Stimulated activated naive CD8-positive, alpha-beta T cell treated with anti-CD3 and anti-CD28 coated beads, Interleukin-15, amount 100 ng/mL, for 72 hours (primary cell): ENCODE measurements at regions not wholly inside any gene's neighbourhood (a gene's known extent, or its start where the extent isn't known, plus 50 kb on each side); places are given as distances from the start of the nearest gene placed in this dataset.
A peak's percentile ranks its signal among the peaks of the same experiment; 100 is the strongest.
"Not testable (repeated sequence)": the region's sequence is repeated elsewhere in the genome, so short reads cannot be mapped to it uniquely, and the experiment has no call there.

Experiments
- ATAC-seq: fragments of 150-1000 bp; cut with Tn5 transposase; 2 replicates; pipeline ENCODE4 v1.10.0; 2021; ENCODE audit warnings: mild to moderate bottlenecking, moderate library complexity
- DNase-seq, 2 donors: peaks; one replicate each; pipeline ENCODE4 v3.0.0; 2021 to 2022
- H3K27ac Mint-ChIP-seq, 2 donors: one replicate each; pipeline ENCODE4 v1.8.0; 2022; ENCODE audit warnings: mild to moderate bottlenecking in 2 of 2, mixed read lengths in 2 of 2, moderate library complexity in 2 of 2
- H3K27me3 Mint-ChIP-seq: one replicate; pipeline ENCODE4 v1.8.0; 2022; ENCODE audit warnings: mixed read lengths
- H3K4me1 Mint-ChIP-seq: one replicate; pipeline ENCODE4 v1.8.0; 2022; ENCODE audit warnings: mild to moderate bottlenecking, mixed read lengths
- H3K4me3 Mint-ChIP-seq, 2 donors: one replicate each; pipeline ENCODE4 v1.8.0; 2022; ENCODE audit warnings: mild to moderate bottlenecking in 2 of 2, mixed read lengths in 2 of 2, moderate library complexity in 1 of 2
- H3K9me3 Mint-ChIP-seq, 2 donors: one replicate each; pipeline ENCODE4 v1.8.0; 2022; ENCODE audit warnings: mixed read lengths in 2 of 2

DNA sequence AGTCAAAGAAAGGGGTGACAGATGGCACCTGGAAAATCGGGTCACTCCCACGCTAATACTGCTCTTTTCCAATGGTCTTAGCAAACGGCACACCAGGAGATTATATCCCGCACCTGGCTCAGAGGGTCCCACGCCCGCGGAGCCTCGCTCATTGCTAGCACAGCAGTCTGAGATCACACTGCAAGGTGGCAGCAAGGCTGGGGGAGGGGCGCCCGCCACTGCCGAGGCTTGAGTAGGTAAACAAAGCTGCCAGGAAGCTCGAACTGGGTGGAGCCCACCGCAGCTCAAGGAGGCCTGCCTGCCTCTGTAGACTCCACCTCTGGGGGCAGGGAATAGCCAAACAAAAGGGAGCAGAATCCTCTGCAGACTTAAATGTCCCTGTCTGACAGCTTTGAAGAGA lies 99.5 kb upstream of the TMEM17 start:
- not testable (repeated sequence) for ATAC-seq, DNase-seq, H3K4me3 Mint-ChIP-seq, H3K27ac Mint-ChIP-seq, H3K4me1 Mint-ChIP-seq
- peaks cover 0 to 25% of the 10 kb centered on the region in 2 donors for H3K9me3 Mint-ChIP-seq
- H3K27me3 Mint-ChIP-seq: peaks cover 29% of the 10 kb centered on the region

GRCh38 chr2:62604336-62604735 lies 98.3 kb upstream of the TMEM17 start:
- DNase-seq: no peak
- ATAC-seq: no peak
- peaks cover 0 to 23% of the 10 kb centered on the region in 2 donors for H3K9me3 Mint-ChIP-seq
- no peak overlapping the region for H3K4me3 Mint-ChIP-seq
- peaks cover 29% of the 10 kb centered on the region for H3K27me3 Mint-ChIP-seq
- H3K27ac Mint-ChIP-seq: no peak overlapping the region
- H3K4me1 Mint-ChIP-seq: no peaks in the 10 kb centered on the region

GRCh38 chr2:62603154-62603712 lies 97.2 kb upstream of the TMEM17 start:
- DNase-seq (no peak), ATAC-seq (no peak)
- Mint-ChIP-seq H3K27me3 (peaks cover 29% of the 10 kb centered on the region), H3K9me3 (peaks cover 0 to 19% of the 10 kb centered on the region in 2 donors), H3K4me1 (no peaks in the 10 kb centered on the region), H3K4me3 (no peak overlapping the region), H3K27ac (no peak overlapping the region)

DNA sequence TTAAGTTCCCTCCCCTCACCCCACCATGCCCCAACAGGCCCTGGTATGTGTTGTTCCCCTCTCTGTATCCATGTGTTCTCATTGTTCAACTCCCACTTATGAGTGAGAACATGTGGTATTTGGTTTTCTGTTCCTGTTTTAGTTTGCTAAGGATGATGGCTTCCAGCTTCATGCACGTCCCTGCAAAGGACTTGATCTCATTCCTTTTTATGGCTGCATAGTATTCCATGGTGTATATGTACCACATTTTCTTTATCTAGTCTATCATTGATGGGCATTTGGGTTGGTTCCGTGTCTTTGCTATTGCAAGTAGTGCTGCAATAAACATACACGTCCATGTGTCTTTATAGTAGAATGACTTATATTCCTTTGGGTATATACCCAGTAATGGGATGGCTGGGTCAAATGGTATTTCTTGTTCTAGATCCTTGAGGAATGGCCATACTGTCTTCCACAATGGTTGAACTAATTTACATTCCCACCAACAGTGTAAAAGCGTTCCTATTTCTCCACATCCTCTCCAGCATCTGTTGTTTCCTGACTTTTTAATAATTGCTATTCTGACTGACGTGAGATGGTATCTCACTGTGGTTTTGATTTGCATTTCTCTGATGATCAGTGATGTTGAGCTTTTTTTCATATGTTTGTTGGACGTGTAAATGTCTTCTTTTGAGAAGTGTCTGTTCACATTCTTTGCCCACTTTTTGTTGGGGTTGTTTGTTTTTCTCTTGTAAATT lies 93.8 kb upstream of the TMEM17 start:
- not testable (repeated sequence) for H3K4me3 Mint-ChIP-seq, ATAC-seq, H3K4me1 Mint-ChIP-seq, DNase-seq
- H3K27me3 Mint-ChIP-seq: peaks cover 12% of the 10 kb centered on the region
- peaks cover 0 to 12% of the 10 kb centered on the region in 2 donors for H3K9me3 Mint-ChIP-seq
- peak overlapping the region in 1 of 2 donors; percentile 92 for H3K27ac Mint-ChIP-seq

DNA sequence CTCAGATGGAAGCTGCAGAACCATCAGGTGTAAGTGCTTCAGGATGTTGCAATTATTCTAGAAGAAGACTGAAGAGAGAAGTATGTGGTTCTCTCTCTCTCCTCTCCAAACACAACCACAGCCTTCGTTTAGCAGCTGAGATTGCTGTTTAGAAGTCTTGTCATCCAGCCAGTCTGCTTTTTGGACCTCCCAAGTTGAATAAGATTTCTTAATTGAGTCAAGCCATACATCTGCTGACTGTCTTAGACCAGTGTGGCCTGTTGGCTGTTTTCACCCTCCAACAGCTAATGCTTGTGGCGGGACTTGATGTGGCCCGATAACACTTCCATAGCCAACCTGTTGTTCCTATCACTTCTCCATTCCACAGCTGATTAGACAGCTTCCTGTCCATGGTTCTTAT lies 91.3 kb upstream of the TMEM17 start:
- no peaks in the 10 kb centered on the region for H3K4me1 Mint-ChIP-seq
- no peak overlapping the region for H3K4me3 Mint-ChIP-seq
- no peak for ATAC-seq
- no peaks in the 10 kb centered on the region for H3K27me3 Mint-ChIP-seq
- H3K27ac Mint-ChIP-seq: no peak overlapping the region
- DNase-seq: no peak
- H3K9me3 Mint-ChIP-seq: no peaks in the 10 kb centered on the region

- DNase-seq: no peak
- ATAC-seq: no peak
- Mint-ChIP-seq H3K4me1 (no peaks in the 10 kb centered on the region), H3K4me3 (no peak overlapping the region), H3K27me3 (no peaks in the 10 kb centered on the region), H3K27ac (no peak overlapping the region), H3K9me3 (no peaks in the 10 kb centered on the region)
Observed at GRCh38 chr2:62596061-62596921, 90.3 kb upstream of the TMEM17 start.

- no peak overlapping the region for H3K27ac Mint-ChIP-seq
- DNase-seq (no peak), ATAC-seq (no peak)
- no peaks in the 10 kb centered on the region for H3K27me3 Mint-ChIP-seq
- no peaks in the 10 kb centered on the region for H3K9me3 Mint-ChIP-seq
- no peaks in the 10 kb centered on the region for H3K4me1 Mint-ChIP-seq
- no peak overlapping the region for H3K4me3 Mint-ChIP-seq
Observed at GRCh38 chr2:62595474-62595873, 89.5 kb upstream of the TMEM17 start.

DNA sequence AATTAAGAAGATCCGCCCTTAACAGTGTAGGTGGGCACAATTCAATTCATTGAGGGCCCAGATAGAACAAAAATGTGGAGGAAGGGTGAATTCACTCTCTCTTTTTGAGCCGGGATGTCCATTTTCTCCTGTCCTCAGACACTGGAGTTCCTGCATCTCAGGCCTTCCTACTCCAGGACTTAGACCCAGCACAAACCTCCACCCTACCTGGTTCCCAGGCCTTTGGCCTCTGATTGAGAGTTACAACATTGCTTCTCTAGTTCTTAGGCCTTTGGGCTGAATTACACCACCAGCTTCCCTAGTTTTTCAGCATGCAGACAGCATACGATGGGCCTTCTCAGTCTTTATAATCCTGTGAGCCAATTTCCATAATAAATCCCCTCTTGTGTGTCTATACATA lies 87.8 kb upstream of the TMEM17 start:
- no peaks in the 10 kb centered on the region for H3K27me3 Mint-ChIP-seq

GRCh38 chr2:62591491-62591890 lies 85.5 kb upstream of the TMEM17 start:
- Mint-ChIP-seq H3K4me1 (no peaks in the 10 kb centered on the region), H3K9me3 (no peaks in the 10 kb centered on the region), H3K27me3 (no peaks in the 10 kb centered on the region), H3K27ac (no peak overlapping the region), H3K4me3 (no peak overlapping the region)
- DNase-seq: no peak
- no peak for ATAC-seq

More for the DNA sequence above, 87.8 kb upstream of the TMEM17 start:
- ATAC-seq: no peak
- Mint-ChIP-seq H3K4me1 (no peaks in the 10 kb centered on the region), H3K4me3 (no peak overlapping the region), H3K9me3 (no peaks in the 10 kb centered on the region), H3K27ac (no peak overlapping the region)
- no peak for DNase-seq

DNA sequence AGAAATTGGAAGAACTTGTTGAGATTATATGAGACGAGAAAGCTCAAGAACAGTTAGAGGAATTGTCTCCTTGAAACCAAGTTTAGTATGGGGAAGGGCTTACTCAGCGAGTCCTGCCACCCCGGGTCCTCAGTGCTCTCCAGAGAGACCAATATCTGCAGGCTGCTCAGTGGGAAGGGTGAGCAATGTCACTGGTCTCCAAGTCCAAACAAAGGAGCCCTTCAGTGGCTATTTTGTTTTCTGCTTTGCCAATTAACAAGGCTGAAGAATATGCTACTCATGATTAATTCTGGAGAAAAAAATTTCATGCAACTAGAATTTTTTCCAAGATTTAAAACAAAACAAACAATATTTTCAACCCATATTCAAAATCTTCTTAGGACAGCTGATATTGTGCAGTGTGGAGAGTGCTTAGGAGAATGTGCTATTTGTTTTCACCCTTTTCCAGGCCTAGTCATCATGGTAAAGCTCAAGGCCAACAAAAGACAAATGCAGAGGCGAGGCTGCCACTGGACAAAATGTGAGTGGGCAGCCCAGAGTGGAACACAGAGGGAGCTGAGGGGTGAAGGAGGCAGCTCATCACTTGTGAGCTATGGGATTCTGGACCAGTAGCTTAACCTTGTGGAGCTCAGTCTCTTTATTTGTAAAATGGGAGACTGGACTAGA lies 83.8 kb upstream of the TMEM17 start:
- DNase-seq (no peak), ATAC-seq (no peak)
- H3K4me3 Mint-ChIP-seq: no peak overlapping the region
- no peaks in the 10 kb centered on the region for H3K27me3 Mint-ChIP-seq
- H3K9me3 Mint-ChIP-seq: no peaks in the 10 kb centered on the region
- H3K27ac Mint-ChIP-seq: no peak overlapping the region
- no peaks in the 10 kb centered on the region for H3K4me1 Mint-ChIP-seq

DNA sequence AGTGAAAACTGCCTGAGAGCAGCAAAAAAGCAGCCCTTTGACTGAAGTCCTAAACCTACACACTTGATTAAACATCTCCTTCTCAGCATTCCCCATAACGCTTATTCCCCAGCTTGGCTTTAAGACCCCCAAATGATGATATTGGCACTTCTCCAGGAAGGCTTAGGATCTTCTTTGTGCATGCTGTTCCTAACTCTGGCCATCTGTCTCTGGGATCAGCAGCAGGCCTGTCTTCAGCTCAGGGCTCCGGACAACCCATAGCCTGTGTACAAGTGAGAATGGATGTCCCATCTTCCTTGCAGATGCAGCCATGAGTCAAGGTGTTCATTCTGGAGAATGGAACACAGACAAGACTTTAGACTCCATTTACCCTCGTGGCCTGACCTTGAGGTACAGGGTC lies 81.6 kb upstream of the TMEM17 start:
- Mint-ChIP-seq H3K4me1 (no peaks in the 10 kb centered on the region), H3K27me3 (no peaks in the 10 kb centered on the region)
- DNase-seq: no peak

DNA sequence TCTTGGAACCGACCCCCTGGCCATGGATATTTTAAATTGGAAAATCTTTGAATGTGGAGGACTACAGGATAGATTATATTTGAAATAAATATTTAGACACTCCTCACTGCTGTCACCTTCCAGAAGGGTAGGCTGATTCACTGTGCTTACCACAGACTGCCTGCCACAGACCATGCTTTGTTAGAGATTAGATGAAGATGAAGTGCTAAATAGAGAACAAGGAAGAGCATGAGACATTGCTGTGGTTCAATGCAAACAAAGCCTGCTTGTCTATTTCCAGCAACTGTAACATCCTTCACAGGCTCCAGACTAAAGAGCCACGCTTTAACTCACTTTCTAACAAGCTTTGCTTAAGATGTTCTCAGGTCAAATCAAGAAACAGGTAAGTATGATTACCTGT lies 81.0 kb upstream of the TMEM17 start:
- no peaks in the 10 kb centered on the region for H3K27me3 Mint-ChIP-seq
- no peaks in the 10 kb centered on the region for H3K4me1 Mint-ChIP-seq
- DNase-seq (no peak), ATAC-seq (no peak)
- no peak overlapping the region for H3K27ac Mint-ChIP-seq
- peaks cover 0 to 4% of the 10 kb centered on the region in 2 donors for H3K9me3 Mint-ChIP-seq
- H3K4me3 Mint-ChIP-seq: no peak overlapping the region

More for the DNA sequence above, 81.6 kb upstream of the TMEM17 start:
- Mint-ChIP-seq H3K27ac (no peak overlapping the region), H3K9me3 (no peaks in the 10 kb centered on the region), H3K4me3 (no peak overlapping the region)
- ATAC-seq: no peak

DNA sequence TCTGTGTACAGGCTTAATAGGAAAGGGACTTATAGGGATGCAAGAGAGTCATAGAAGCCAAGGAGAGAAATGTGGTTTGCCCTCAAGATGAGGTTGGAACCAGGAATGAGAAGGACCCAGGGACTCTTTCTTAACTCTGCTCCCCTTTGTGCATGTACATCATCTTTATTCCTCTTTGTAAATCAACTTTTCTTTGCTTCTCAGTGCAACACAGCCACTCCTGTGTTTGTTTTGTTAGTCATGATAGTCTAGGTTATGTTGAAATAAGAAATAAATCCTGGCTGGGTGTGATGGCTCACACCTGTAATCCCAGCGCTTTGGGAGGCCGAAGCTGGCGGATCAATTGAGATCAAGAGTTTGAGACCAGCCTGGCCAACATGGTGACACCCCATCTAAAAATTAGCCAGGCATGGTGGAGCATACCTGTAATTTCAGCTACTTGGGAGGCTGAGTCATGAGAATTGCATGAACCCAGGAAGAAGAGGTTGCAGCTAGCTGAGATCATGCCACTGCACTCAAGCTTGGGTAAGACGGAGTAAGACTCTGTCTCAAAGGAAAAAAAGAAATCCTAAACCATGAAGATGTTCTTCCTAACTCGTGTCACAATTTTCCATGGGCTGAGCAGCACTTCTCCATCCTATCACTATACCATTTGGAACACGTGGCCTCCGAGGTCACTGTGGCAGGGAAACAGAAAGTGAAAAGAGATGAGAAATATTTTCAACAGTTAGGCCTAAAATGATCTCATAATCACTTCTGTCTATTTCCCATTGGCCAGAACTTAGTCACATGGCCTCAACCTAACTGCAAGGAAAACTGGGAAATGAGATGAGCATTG lies 73.0 kb upstream of the TMEM17 start:
- Mint-ChIP-seq H3K27ac (no peak overlapping the region), H3K27me3 (peaks cover 21% of the 10 kb centered on the region), H3K4me3 (no peak overlapping the region), H3K9me3 (peaks cover 0 to 4% of the 10 kb centered on the region in 2 donors), H3K4me1 (no peaks in the 10 kb centered on the region)
- DNase-seq: no peak
- ATAC-seq: no peak

- ATAC-seq (no peak), DNase-seq (no peak)
- peaks cover 29% of the 10 kb centered on the region for H3K27me3 Mint-ChIP-seq
- H3K9me3 Mint-ChIP-seq: peaks cover 0 to 4% of the 10 kb centered on the region in 2 donors
- no peak overlapping the region for H3K27ac Mint-ChIP-seq
- no peaks in the 10 kb centered on the region for H3K4me1 Mint-ChIP-seq
- no peak overlapping the region for H3K4me3 Mint-ChIP-seq
Observed at GRCh38 chr2:62577994-62578781, 72.2 kb upstream of the TMEM17 start.
